Ureter (tissue), 1 donor: ENCODE measurements at regions not wholly inside any gene's neighbourhood (a gene's known extent, or its start where the extent isn't known, plus 50 kb on each side); places are given as distances from the start of the nearest gene placed in this dataset.
"Not testable (repeated sequence)": the region's sequence is repeated elsewhere in the genome, so short reads cannot be mapped to it uniquely, and the experiment has no call there.

Source experiments
- DNase-seq: peaks from one replicate; pipeline ENCODE4 v3.0.0-alpha.2; 2020; ENCODE audit warnings: low spot score
- donor health status: DM: yes; HTN: yes; CAD: no.

DNA sequence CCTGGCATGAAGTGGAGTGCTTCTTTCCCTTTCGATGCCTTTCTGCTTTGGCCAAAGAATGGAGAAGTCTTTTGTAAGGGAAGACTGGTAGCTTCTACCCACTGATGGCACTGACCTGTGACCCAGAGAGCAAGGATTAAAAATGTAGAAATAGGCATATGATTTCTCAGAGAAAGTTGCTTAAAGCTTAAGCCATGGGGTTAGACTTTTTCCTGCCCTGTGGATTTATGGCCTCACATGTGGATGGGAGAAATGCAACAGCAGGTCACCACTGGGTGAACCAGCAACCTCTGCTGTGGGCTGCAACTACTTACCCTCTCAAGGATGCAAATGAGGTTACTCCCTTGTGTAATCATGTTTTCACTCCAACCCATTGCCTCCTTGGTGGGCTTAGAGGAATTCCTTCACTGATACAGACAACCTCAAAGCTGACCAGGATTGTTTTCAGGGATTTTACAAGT, 86.7 kb upstream of the CDC42EP3 start:
- not testable (repeated sequence) for DNase-seq

DNA sequence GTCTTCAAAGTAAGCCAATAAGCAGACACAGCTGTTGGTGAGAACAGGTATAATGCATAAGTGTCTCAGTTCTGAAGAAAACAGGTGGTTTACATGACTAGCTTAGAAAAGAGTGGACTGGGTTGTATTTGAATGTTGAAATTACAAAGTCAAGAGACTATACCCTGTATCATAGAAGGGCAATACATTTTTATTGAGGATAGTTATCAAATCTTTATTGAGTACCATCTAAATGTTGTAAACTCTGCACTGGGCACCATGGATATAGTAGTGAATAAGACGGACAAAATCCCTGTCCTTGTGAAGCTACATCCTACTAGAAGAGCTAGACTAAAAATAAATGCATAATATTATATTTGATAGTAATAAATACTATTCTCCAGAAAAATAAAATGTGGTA, 88.5 kb upstream of the CDC42EP3 start:
- not testable (repeated sequence) for DNase-seq

DNA sequence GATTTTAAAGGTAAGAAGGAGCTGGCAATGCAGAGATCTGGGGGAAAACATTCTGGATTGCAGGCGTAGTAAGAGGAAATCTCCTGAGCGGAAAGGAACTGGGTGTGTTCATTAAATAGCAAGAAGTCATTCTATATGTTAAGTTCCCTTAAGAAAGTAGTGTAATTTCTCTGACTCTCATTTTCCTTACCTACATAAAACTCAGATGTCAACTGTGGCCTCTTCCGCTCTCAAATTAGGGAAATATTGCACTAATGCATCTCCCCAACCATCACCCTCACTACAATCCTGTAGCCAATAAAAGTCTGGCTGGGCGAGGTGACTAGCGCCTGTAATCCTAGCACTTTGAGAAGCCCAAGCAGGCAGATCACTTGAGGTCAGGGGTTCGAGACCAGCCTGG, 89.0 kb upstream of the CDC42EP3 start:
- DNase-seq: no peak

DNA sequence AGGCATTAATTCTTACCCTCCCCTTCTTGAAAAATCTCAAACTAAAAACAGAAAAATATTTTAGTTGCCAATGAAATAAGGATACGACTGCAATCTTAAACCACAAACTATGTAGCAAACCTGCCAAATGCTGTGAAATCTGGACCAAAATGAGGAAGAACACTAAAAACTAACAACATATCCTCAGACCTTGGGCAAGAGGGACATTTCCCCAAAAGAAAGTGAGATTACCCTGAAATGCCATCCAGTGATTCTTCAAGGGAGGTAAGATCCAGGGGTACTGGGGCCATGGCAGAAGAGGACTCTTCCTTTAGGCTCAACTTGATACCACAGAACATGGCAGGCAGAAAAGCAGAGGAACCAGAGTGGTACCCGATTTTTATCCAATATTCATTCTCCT, 90.8 kb upstream of the CDC42EP3 start:
- DNase-seq: not testable (repeated sequence)

GRCh38 chr2:37764739-37765138, 93.3 kb upstream of the CDC42EP3 start:
- no peak for DNase-seq

DNA sequence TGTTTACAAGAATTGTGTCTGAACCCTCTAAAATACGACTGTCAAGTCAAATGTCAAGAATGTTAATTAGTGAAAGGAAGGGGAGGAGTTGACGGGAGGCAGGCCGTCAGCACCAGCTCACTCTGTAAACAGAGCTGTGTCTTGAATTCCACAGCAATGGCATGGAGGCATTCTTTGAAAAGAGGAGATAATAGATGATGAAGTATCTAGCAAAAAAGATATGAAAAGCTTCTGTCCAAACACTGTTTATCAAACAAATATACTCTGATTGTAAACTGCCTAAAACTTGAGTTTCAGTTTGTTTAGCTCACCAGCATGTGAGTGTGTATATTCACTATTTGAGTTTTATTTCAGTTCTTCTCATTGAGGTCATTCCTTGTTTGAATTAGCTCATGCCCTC, 94.7 kb upstream of the CDC42EP3 start:
- DNase-seq: no peak

DNA sequence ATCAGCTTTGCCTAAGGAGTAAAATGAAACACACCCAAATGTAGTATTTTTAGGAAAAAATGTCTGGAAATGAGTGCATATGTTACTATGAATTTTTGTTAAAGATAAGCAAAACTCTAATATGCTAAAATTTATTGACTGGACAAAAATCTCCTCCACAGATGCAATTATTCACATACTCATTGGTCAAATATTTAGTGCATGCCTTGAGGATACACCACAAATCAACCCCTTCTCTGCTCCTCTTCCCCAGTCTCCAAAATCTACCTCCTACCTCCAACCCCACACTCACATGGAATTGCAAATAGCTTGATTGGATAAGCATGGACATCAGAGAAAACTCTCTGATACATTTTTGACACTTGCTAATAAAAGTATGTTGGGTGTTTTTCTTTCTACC, 95.6 kb upstream of the CDC42EP3 start:
- DNase-seq: no peak

DNA sequence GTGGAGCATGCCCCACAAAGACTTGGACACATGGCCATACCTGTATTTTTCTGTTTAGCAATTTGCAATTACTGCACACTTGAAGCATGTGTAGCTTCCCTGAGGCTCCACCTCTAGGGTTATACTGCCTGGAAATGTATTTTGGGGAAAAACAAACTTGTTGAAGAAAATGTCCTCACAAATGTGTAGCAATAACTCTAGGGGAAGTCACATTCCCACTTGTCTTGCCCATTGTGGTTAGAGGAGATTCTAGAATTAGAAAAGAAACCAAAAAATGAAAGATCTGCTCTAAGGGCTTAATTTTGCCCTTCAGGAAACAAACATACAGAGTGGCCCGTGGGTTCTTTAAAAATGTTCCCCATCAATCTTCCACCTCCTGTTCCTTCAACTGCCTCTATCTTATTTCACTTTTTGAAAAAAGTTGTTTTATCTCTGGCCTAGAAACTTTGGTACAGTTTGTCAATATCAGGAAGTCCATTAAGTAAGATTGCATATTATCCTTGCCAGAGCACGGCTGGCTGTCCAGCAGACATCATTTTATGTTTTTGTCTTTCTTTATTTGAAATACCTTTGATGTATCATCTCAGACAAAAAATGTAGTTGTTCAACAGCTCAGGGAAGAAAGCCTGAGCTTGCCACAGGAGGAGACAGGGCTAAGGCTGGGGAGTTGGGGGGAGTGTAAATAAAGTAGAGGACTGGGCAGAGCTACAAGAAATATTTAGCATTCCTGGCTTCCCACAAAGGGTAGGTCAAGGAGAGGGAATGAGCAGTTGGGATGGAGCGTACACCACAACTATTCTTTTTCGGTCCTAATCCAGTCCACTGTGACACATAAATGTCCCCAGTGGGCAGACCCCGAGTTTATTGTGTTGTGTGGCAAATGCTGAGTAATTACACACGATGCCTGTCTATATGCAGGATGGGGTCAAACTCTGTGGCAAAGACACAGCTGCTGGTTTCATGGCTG, 96.8 kb upstream of the CDC42EP3 start:
- no peak for DNase-seq

DNA sequence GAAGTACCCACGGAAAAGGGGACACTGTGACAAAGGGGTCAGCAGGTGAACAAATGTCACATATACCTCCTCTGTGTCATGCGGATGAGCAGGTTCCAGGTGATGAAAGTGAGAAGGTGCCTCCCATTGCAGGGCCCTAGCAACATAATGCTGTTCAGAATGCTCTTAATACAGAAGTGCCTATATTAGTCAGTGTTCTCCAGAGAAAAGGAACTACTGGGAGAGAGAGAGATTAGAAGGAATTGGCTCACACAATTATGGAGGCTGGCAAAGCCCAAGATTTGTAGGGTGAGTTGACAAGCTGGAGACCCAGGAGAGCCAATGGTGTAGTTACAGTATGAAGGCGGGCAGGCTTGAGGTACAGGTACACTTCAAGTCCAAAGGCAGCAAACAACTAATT, 98.1 kb upstream of the CDC42EP3 start:
- no peak for DNase-seq

DNA sequence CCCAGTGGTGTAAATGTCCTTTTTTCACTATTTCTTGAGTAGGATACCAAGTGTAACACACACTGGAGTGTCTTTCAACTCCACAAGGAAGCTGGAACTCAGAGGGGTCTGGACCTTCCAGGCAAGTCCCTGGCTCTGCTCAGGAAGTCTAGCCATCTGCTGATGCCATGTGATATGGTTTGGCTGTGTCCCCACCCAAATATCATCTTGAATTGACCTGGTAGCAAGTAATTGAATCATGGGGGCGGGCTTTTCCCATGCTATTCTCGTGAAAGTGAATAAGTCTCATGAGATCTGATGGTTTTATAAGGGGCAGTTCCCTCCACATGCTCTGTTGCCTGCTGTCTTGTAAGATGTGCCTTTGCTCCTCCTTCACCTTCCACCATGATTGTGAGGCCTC, 99.4 kb upstream of the CDC42EP3 start:
- DNase-seq: no peak

DNA sequence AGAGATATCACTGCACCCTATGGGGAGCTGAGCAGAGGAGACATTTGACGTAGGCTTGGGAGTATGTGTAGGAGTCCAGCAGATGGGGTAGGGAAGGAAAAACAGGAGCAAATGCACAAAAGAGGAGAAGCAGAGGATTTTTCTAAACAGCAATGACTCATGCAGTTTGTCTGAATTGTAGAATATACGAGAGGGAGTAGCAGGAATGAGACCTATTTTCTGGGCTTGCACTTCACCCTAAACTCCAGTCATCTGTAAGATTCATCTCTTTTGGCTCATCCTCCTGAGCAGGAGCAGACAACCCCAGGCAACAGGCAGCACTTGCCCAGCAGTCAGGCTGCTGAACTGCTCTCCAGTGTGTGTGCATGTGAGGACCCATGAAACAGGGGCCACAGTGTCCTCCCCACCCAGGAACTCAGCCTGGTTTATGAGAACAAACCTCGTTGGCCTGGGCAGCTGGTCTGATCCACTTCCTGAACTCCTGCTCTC, 100.2 kb upstream of the CDC42EP3 start:
- DNase-seq: no peak

DNA sequence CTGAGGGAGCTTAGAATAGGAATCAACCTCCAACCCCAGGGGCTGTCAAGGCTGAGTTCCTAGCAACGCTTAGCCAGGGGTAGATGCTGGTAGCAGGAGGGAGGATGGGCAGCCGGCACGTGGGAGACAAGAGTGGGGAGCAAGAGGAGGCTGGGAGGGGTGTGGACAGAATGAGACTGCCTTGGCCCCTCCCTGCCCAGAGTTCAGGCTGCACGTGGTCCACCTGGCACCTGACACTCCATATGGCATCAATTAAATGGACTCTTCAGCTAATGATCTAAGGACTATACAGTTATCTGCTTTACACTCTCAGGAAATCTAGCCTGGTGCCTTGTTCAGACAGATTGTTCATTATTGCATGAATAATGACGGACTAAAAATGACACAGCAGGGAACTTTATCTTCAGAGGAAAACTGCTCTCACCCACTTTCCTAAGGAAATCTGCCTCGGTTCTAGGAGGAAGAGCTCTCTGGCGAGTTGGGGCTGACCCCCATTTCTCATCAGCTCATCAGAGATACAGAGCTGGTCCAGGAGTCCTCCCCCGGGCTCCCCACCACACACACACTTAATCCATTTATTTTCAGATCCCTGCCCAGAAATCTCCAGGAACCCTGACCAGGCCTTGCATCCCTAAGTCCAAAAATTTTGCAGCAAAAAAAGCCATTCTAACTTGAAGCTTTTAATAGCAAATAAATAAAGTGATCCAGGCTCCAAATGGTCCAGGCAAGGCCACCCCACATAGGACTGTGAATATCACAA, 102.1 kb upstream of the CDC42EP3 start:
- DNase-seq: no peak

GRCh38 chr2:37774171-37774944, 102.9 kb upstream of the CDC42EP3 start:
- not testable (repeated sequence) for DNase-seq

- DNase-seq: no peak
Measured at GRCh38 chr2:37774976-37775907, 103.8 kb upstream of the CDC42EP3 start.

- no peak for DNase-seq
Measured at GRCh38 chr2:37775908-37776250, 104.4 kb upstream of the CDC42EP3 start.

GRCh38 chr2:37776487-37776886, 105.0 kb upstream of the CDC42EP3 start:
- DNase-seq: no peak

DNA sequence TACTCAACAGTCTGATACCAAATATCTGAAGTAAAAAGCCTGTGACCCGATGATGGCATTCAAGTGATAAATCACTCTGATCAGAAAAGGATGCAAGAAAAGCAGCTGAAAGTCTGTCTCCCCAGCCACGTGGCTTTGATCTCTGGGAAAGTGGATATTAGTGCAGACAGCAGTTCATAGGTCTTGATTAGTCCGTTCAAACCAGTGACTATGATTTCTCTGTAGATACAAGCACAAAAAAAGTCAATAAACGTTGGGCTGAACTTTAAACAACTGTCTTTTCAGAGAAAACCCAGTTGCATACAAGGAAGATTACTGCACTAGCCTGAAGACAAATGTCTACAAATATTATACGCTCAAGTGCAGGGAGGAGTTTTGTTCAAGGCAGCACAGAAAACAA, 107.7 kb upstream of the CDC42EP3 start:
- DNase-seq: no peak

DNA sequence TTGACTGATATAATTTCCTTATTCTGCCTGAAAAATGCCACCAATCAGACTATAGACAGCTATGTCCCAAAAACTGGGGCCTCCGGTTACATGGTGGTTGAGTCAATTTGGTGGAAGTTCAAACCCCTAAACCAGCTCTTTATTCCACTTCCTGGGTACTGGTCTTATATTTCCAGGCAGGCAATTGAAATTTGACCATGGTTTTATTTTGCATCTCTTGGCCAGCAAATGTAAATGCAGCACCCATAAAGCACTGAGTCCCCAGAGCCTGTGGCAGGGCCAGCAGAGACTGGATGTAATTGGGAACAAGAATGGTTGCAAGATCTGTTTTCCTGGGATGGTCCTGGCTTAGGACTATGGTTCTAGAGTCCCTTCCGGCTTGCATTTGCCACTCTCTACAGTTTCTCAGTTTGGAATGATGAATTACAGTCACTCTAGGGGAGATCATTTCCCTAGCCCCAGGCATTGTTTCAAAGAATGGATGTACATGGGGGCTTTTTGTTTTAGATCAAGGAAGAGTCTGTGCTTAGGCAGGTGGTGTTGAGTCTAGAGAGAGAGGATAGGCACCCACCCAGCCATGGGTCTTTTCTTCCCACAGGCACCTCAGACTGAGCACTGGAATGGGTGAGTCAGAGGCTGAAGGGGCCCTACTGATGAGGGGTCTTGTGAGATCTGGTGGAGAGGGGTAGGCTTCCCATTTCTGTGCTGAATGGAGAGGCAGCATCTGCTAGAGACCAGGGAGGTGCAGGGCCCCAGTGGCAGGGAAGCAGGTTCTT, 108.4 kb upstream of the CDC42EP3 start:
- no peak for DNase-seq

DNA sequence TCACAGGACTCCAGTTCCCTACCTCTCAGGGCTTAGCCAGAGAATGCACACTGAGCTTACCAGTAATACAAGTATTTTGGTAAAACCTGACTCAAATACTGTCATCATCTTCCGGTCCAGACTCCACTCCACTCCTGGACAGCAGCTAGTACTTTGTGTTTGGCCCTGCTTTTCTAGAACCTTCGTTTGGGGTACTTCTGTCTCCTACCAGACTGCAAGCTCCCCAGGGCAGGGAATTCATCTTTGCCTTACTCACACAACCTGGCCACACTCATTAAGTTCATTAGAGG, 108.9 kb upstream of the CDC42EP3 start:
- DNase-seq: no peak

- DNase-seq: no peak
Measured at GRCh38 chr2:37781028-37781427, 109.6 kb upstream of the CDC42EP3 start.
